KMS-11 (cell line): ENCODE measurements at regions not wholly inside any gene's neighbourhood (a gene's known extent, or its start where the extent isn't known, plus 50 kb on each side); places are given as distances from the start of the nearest gene placed in this dataset.

Experiments used
- H2AFZ ChIP-seq: fragments of 200-600 bp; sonication (generic); 2 replicates; pipeline ENCODE4 v1.6.1; 2016; ENCODE audit warnings: antibody characterized with exemption, mixed run types, low read depth
- H3K27ac ChIP-seq: fragments of 200-600 bp; sonication (generic); 2 replicates; pipeline ENCODE4 v1.6.1; 2016; ENCODE audit warnings: mild to moderate bottlenecking, mixed run types
- H3K27me3 ChIP-seq: fragments of 200-600 bp; sonication (generic); 2 replicates; pipeline ENCODE4 v1.6.1; 2017; ENCODE audit warnings: mild to moderate bottlenecking, low read depth, mixed run types, moderate library complexity; ENCODE audit not compliant: insufficient read depth
- H3K36me3 ChIP-seq: fragments of 200-600 bp; sonication (generic); 2 replicates; pipeline ENCODE4 v1.6.1; 2017; ENCODE audit warnings: mild to moderate bottlenecking, mixed run types; ENCODE audit not compliant: insufficient read depth
- H3K4me1 ChIP-seq: fragments of 200-600 bp; sonication (generic); 2 replicates; pipeline ENCODE4 v1.6.1; 2016; ENCODE audit warnings: mild to moderate bottlenecking, low read depth, mixed run types; ENCODE audit not compliant: poor library complexity, severe bottlenecking
- H3K4me2 ChIP-seq: fragments of 200-600 bp; sonication (generic); 2 replicates; pipeline ENCODE4 v1.7.0; 2016; ENCODE audit warnings: mild to moderate bottlenecking, mixed run types
- H3K4me3 ChIP-seq: fragments of 200-600 bp; sonication (generic); IDR thresholded peaks from 2 replicates; pipeline ENCODE4 v1.6.1; 2017; ENCODE audit warnings: low read depth, low read length, mixed read lengths; ENCODE audit not compliant: insufficient read depth
- H3K79me2 ChIP-seq: fragments of 200-600 bp; sonication (generic); 2 replicates; pipeline ENCODE4 v1.6.1; 2016; ENCODE audit warnings: low read depth, mixed run types; ENCODE audit not compliant: insufficient read depth
- H3K9ac ChIP-seq: fragments of 200-600 bp; sonication (generic); 2 replicates; pipeline ENCODE4 v1.6.1; 2016; ENCODE audit warnings: mild to moderate bottlenecking, mixed run types
- H4K20me1 ChIP-seq: fragments of 200-600 bp; sonication (generic); 2 replicates; pipeline ENCODE4 v1.6.1; 2016; ENCODE audit warnings: mild to moderate bottlenecking, mixed run types; ENCODE audit not compliant: insufficient read depth
- TF ChIP-seq, protein P1 (sequence below): fragments of 200-600 bp; sonication (generic); conservative IDR thresholded peaks from 2 replicates; pipeline ENCODE4 v1.6.1; 2017; ENCODE audit warnings: low read depth, mild to moderate bottlenecking, antibody characterized with exemption, low read length, moderate library complexity, mixed read lengths

GRCh38 chr11:100563541-100564280 is 123.4 kb upstream of the ARHGAP42 start:
- Histone ChIP-seq H3K36me3 (no peaks in the 10 kb centered on the region), H2AFZ (no peak overlapping the region), H3K4me3 (no peak overlapping the region), H3K79me2 (no peaks in the 10 kb centered on the region), H3K27ac (no peak overlapping the region), H3K4me2 (no peak overlapping the region), H3K9ac (no peak overlapping the region), H3K4me1 (no peaks in the 10 kb centered on the region), H4K20me1 (no peaks in the 10 kb centered on the region), H3K27me3 (no peaks in the 10 kb centered on the region)
- TF ChIP-seq, protein P1, sequence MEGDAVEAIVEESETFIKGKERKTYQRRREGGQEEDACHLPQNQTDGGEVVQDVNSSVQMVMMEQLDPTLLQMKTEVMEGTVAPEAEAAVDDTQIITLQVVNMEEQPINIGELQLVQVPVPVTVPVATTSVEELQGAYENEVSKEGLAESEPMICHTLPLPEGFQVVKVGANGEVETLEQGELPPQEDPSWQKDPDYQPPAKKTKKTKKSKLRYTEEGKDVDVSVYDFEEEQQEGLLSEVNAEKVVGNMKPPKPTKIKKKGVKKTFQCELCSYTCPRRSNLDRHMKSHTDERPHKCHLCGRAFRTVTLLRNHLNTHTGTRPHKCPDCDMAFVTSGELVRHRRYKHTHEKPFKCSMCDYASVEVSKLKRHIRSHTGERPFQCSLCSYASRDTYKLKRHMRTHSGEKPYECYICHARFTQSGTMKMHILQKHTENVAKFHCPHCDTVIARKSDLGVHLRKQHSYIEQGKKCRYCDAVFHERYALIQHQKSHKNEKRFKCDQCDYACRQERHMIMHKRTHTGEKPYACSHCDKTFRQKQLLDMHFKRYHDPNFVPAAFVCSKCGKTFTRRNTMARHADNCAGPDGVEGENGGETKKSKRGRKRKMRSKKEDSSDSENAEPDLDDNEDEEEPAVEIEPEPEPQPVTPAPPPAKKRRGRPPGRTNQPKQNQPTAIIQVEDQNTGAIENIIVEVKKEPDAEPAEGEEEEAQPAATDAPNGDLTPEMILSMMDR, result no peak

DNA sequence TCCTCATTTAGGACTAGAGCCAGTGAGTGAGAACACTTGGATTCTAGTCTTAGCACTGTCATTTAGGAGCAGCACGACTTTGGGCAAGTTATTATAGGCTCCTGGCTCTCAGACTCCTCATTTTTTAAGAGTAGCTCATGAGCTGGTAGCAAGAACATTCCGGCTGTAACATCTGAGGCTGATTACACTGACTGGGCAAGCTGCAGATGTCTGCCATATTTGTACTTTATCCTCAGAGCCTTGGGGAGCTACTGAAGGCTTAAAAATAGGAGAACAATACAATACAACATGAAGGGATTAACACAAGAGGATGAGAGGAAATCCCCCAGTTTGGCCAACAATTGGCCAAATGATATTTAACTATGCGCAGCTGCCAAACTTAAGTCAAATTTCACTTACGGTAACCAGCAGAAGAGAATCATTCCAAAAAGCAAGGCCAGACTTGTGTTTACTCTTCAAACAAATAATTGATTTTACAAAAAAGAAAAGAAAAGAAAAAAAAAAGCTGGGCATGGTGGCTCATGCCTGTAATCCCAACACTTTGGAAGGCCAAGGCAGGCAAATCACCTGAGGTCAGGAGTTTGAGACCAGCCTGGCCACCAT is 113.1 kb upstream of the ARHGAP42 start:
- H3K36me3 ChIP-seq, result no peaks in the 10 kb centered on the region
- H3K4me2 ChIP-seq, result no peak overlapping the region
- H4K20me1 ChIP-seq, result no peaks in the 10 kb centered on the region
- no peaks in the 10 kb centered on the region for H3K4me1 ChIP-seq
- no peak overlapping the region for H3K4me3 ChIP-seq
- no peaks in the 10 kb centered on the region for H3K79me2 ChIP-seq
- H3K9ac ChIP-seq, result no peak overlapping the region
- H3K27ac ChIP-seq, result no peak overlapping the region
- H2AFZ ChIP-seq, result no peak overlapping the region
- no peaks in the 10 kb centered on the region for H3K27me3 ChIP-seq
- TF ChIP-seq, protein P1, result no peak

DNA sequence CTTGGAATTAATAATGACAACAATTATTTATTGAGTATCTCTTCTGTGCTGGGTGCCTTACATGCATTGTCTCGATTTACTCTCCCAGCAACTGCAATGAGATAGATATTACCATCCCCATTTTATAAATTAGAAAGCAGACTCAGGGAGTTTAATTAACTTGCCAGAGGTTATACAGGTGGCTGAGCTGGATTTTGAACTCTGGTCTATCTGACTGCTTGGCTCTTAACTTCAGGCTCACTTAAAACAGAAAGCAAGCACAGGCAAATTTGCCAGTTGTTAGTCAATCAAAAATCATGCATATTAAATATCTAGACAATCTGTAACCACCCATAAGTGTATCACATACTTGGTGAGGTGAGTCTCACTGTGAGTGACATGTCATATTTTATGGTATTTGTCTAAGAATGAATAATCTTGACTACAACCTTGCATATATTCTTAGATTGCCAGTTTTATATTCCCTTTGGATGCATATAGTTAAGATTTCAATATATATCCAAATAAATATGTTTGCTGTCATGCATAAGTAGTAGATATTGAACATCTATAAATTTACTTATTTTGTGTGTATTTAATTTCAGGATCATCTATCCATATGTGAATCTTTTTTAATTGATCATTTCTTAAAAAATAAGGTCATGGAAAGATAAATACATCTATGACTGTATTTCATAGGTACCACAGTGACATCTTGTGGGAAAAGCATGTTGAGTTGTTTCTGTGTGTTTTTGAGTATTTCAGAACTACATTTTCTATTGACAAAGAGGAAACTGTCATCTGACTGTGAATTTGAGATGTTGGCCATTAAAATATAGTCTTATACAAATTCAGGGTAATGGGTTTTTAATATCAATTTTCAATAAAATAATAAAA is 112.0 kb upstream of the ARHGAP42 start:
- Histone ChIP-seq H3K4me1 (no peaks in the 10 kb centered on the region), H3K36me3 (no peaks in the 10 kb centered on the region), H3K4me3 (no peak overlapping the region), H3K27ac (no peak overlapping the region), H3K4me2 (no peak overlapping the region), H3K9ac (no peak overlapping the region), H3K79me2 (no peaks in the 10 kb centered on the region), H4K20me1 (no peaks in the 10 kb centered on the region), H3K27me3 (no peaks in the 10 kb centered on the region), H2AFZ (no peak overlapping the region)
- TF ChIP-seq, protein P1, result no peak

GRCh38 chr11:100575860-100576717 is 111.0 kb upstream of the ARHGAP42 start:
- no peak overlapping the region for H3K4me3 ChIP-seq
- TF ChIP-seq, protein P1, result peak; percentile 76
- no peaks in the 10 kb centered on the region for H3K79me2 ChIP-seq
- H3K9ac ChIP-seq, result no peak overlapping the region
- H3K27me3 ChIP-seq, result no peaks in the 10 kb centered on the region
- no peaks in the 10 kb centered on the region for H4K20me1 ChIP-seq
- no peak overlapping the region for H3K4me2 ChIP-seq
- H3K27ac ChIP-seq, result no peak overlapping the region
- H2AFZ ChIP-seq, result no peak overlapping the region; the same call in 1 of the 2 replicates
- H3K36me3 ChIP-seq, result no peaks in the 10 kb centered on the region
- H3K4me1 ChIP-seq, result no peaks in the 10 kb centered on the region
